ENCODE measurements at regions not wholly inside any gene's neighbourhood (a gene's known extent, or its start where the extent isn't known, plus 50 kb on each side); places are given as distances from the start of the nearest gene placed in this dataset.
A peak's percentile ranks its signal among the peaks of the same experiment; 100 is the strongest.

DNA sequence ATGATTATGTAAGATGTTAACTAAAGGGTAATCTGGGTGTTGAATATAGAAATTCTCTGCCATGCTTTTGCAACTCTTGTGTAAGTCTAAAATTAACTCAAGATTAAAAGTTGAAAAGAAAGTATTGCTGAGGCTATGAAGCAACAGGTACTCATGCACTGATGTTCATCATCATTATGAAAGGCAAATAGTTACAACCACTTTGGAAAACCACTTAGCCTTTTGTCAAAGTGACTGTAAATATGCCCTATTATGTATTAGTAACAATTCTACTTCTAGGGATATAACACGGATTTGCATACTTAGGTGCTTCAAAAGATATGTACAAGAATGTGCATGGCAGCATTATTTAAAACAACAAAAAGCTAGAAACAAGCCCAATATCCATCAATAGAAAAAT is 227.8 kb upstream of the CXXC4 start:
- no peaks in the 10 kb centered on the region for H3K4me1 Mint-ChIP-seq (ENCODE audit: insufficient read depth, unreplicated experiment)
- TF ChIP-seq CTCF (IDR thresholded peaks at IDR 0.05; ENCODE audit: unreplicated experiment) = no peak
- POLR2A ChIA-PET = no interaction called here
- intact Hi-C loops (cut with micrococcal nuclease) = no loop called here
- H3K27ac Mint-ChIP-seq (ENCODE audit: low read depth, unreplicated experiment) = no peak overlapping the region
- DNase-seq (ENCODE audit: unreplicated experiment) = no peak
- no TSS peak for BruUV-seq (replicated peaks)
- H3K9me3 Mint-ChIP-seq (ENCODE audit: unreplicated experiment) = no peaks in the 10 kb centered on the region
- CTCF ChIA-PET = no interaction called here
- H3K36me3 Mint-ChIP-seq (ENCODE audit: insufficient read depth, unreplicated experiment) = no peaks in the 10 kb centered on the region
- H3K27me3 Mint-ChIP-seq (ENCODE audit: insufficient read depth, unreplicated experiment) = no peaks in the 10 kb centered on the region
- no peak overlapping the region for H3K4me3 Mint-ChIP-seq (ENCODE audit: unreplicated experiment)

DNA sequence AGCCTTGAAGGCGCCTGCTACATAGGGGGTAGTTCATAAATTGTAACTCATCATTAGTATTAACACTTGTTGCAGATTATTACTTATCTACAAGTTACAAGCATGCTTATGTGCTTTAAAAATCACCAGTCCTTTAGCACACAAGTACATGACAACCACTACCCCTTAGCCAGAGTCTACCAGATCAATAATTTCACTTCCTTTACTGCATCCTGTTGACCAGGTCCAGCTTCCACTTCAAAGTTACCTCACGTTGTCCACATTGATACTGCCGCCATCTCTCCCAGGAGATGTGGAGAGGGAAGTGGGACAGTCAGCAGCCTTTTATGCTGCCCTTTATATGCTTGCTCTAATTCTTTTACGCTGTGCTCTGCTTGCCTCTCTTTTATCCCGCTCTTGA is 231.3 kb upstream of the CXXC4 start:
- H3K27ac Mint-ChIP-seq (ENCODE audit: low read depth, unreplicated experiment) = no peak overlapping the region

DNA sequence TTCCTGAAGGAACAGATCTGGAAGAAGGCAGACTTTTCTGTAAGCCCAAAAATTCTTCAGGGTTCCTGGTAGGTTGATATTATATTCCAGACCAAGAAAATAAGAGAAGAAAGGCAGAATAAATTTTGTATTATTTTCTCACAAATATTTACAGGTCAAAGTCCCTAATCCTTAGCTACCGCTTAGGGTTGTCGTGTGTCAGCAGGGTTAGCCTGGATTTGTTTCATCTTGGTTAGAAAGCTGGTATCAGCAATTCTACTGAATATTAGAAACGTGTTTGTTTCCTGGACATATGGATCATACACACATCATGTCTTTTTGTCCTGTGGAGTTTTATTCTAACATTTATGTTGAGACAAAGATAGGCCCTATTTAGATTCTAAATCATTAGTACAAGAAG is 232.9 kb upstream of the CXXC4 start:
- intact Hi-C loops (cut with micrococcal nuclease) = no loop called here
- no peak for DNase-seq (ENCODE audit: unreplicated experiment)
- no peaks in the 10 kb centered on the region for H3K9me3 Mint-ChIP-seq (ENCODE audit: unreplicated experiment)
- ChIA-PET CTCF (no interaction called here), POLR2A (no interaction called here)
- no peak overlapping the region for H3K4me3 Mint-ChIP-seq (ENCODE audit: unreplicated experiment)
- no peak for TF ChIP-seq CTCF (IDR thresholded peaks at IDR 0.05; ENCODE audit: unreplicated experiment)
- no peaks in the 10 kb centered on the region for H3K36me3 Mint-ChIP-seq (ENCODE audit: insufficient read depth, unreplicated experiment)
- H3K4me1 Mint-ChIP-seq (ENCODE audit: insufficient read depth, unreplicated experiment) = peaks cover 25% of the 10 kb centered on the region
- H3K27ac Mint-ChIP-seq (ENCODE audit: low read depth, unreplicated experiment) = no peak overlapping the region
- no TSS peak for BruUV-seq (replicated peaks)
- no peaks in the 10 kb centered on the region for H3K27me3 Mint-ChIP-seq (ENCODE audit: insufficient read depth, unreplicated experiment)

More for the DNA sequence above, 231.3 kb upstream of the CXXC4 start:
- H3K36me3 Mint-ChIP-seq (ENCODE audit: insufficient read depth, unreplicated experiment) = no peaks in the 10 kb centered on the region
- intact Hi-C loops (cut with micrococcal nuclease) = no loop called here
- DNase-seq (ENCODE audit: unreplicated experiment) = no peak
- no peak for TF ChIP-seq CTCF (IDR thresholded peaks at IDR 0.05; ENCODE audit: unreplicated experiment)
- H3K9me3 Mint-ChIP-seq (ENCODE audit: unreplicated experiment) = no peaks in the 10 kb centered on the region
- peaks cover 25% of the 10 kb centered on the region for H3K4me1 Mint-ChIP-seq (ENCODE audit: insufficient read depth, unreplicated experiment)
- ChIA-PET POLR2A (no interaction called here), CTCF (interaction anchor here (1.2 kb wide), 1 partner anchor 714 kb away, joined by 3 read pairs; no protein-coding TSS in a partner anchor)
- no peak overlapping the region for H3K4me3 Mint-ChIP-seq (ENCODE audit: unreplicated experiment)
- no TSS peak for BruUV-seq (replicated peaks)
- no peaks in the 10 kb centered on the region for H3K27me3 Mint-ChIP-seq (ENCODE audit: insufficient read depth, unreplicated experiment)

DNA sequence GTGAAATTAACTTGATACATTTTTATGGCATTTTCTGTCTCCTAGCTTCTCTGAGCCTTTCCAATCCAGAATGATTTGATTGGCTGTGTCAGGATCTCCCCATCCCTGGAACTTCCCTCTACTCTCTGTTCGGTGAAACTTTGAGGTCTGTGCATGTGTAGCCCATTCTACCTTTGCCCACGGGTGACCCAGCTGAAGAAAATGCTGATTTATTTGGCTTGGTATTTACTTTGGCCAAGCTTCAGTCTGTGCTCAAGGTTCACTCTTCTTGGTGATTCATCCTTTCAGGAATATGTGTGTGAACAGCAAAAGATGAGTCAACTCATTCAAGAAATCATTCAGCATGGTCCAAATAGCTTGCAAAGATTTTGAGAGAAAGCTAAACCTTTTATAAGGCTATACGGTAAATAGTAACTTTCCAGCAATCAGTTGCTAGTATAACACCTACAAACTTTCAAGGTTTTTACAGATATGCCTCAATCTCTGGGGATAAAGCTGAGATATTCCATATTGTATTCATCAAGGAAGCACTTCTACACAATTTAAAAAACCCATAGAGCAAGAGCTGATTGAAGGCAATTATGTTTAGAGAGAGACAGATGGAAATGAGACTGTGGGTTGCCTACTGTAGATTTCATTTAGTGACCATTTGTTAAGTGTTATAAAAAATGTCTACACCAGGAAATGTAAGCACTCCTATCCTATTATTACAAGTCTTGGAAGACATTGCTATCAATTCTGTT is 233.9 kb upstream of the CXXC4 start:
- no peaks in the 10 kb centered on the region for H3K27me3 Mint-ChIP-seq (ENCODE audit: insufficient read depth, unreplicated experiment)
- no peaks in the 10 kb centered on the region for H3K36me3 Mint-ChIP-seq (ENCODE audit: insufficient read depth, unreplicated experiment)
- peak overlapping the region; percentile 9 for H3K27ac Mint-ChIP-seq (ENCODE audit: low read depth, unreplicated experiment)
- no peaks in the 10 kb centered on the region for H3K9me3 Mint-ChIP-seq (ENCODE audit: unreplicated experiment)
- ChIA-PET POLR2A (no interaction called here), CTCF (interaction anchor here (0.6 to 1.1 kb wide), 2 partner anchors 131 to 326 kb away, joined by 5 read pairs; no protein-coding TSS in a partner anchor)
- peak; percentile 94 for DNase-seq (ENCODE audit: unreplicated experiment)
- peak overlapping the region; percentile 24 for H3K4me3 Mint-ChIP-seq (ENCODE audit: unreplicated experiment)
- no TSS peak for BruUV-seq (replicated peaks)
- TF ChIP-seq CTCF (IDR thresholded peaks at IDR 0.05; ENCODE audit: unreplicated experiment) = no peak
- intact Hi-C loops (cut with micrococcal nuclease) = no loop called here
- H3K4me1 Mint-ChIP-seq (ENCODE audit: insufficient read depth, unreplicated experiment) = peaks cover 25% of the 10 kb centered on the region

Measured in MCF 10A (cell line).